B cell (primary cell): ENCODE measurements at regions not wholly inside any gene's neighbourhood (a gene's known extent, or its start where the extent isn't known, plus 50 kb on each side); places are given as distances from the start of the nearest gene placed in this dataset.

Source experiments
- ATAC-seq: fragments of 200-7000 bp; cut with Tn5 transposase; one replicate; pipeline ENCODE4 v1.10.0; 2021; ENCODE audit warnings: low read depth, mild to moderate bottlenecking, moderate number of reproducible peaks, moderate library complexity
- CTCF ChIA-PET: fragments of 350-600 bp; sonication (Branson Sonifier 250); formaldehyde crosslinking; loops from one replicate; lab custom pipeline; 2021; ENCODE audit warnings: antibody characterized with exemption, inconsistent platforms; lab: Charles Lee
- POLR2A ChIA-PET: fragments of 350-600 bp; sonication (Branson Sonifier 250); formaldehyde crosslinking; loops from one replicate; lab custom pipeline; 2021; ENCODE audit warnings: antibody characterized with exemption; lab: Charles Lee
- DNase-seq: peaks from one replicate; pipeline ENCODE4 v3.0.0; 2013
- H2AFZ ChIP-seq: 2 replicates; pipeline ENCODE4 v1.6.1; 2012; ENCODE audit warnings: mild to moderate bottlenecking, low read depth, low read length; ENCODE audit not compliant: insufficient read depth, poor library complexity, severe bottlenecking
- H3K27ac ChIP-seq, 2 donors: 1 replicate in 1 of 2; 2 replicates in 1 of 2; pipeline ENCODE4 v1.5.1; 2012 to 2013; ENCODE audit warnings: low read length in 2 of 2, mild to moderate bottlenecking in 2 of 2, moderate library complexity in 1 of 2
- H3K27me3 ChIP-seq, 4 experiments: fragments of 200-600 bp in 1 of 4; sonication (generic) in 1 of 4; replicated peaks in 1 of 4; 1 replicate in 2 of 4; 2 replicates in 2 of 4; pipeline versions ENCODE4 v1.6.1 to v1.7.0; 2013 to 2016; ENCODE audit warnings: low read length in 3 of 4, mild to moderate bottlenecking in 2 of 4, mixed read lengths in 1 of 4, moderate library complexity in 1 of 4; ENCODE audit not compliant: insufficient read depth in 4 of 4, control insufficient read depth in 3 of 4; ENCODE audit errors: control extremely low read depth in 1 of 4
- H3K36me3 ChIP-seq, 2 experiments: replicated peaks in 1 of 2; 1 replicate in 1 of 2; 2 replicates in 1 of 2; pipeline versions ENCODE4 v1.6.1 to v1.7.1; 2013; ENCODE audit warnings: low read length in 1 of 2; ENCODE audit not compliant: insufficient read depth in 2 of 2, control insufficient read depth in 1 of 2; ENCODE audit errors: control extremely low read depth in 1 of 2, extremely low read depth in 1 of 2
- H3K4me1 ChIP-seq, 2 donors: fragments of 200-600 bp in 1 of 2; sonication (generic) in 1 of 2; 1 replicate in 1 of 2; 2 replicates in 1 of 2; pipeline versions ENCODE4 v1.5.1 to v1.6.1; 2013 to 2017; ENCODE audit warnings: low read length in 2 of 2; ENCODE audit not compliant: control insufficient read depth in 2 of 2, insufficient read depth in 2 of 2
- H3K4me2 ChIP-seq: replicated peaks from 2 replicates; pipeline ENCODE3; 2012; ENCODE audit warnings: mild to moderate bottlenecking, low read depth, low read length; ENCODE audit not compliant: poor library complexity, severe bottlenecking
- H3K4me3 ChIP-seq, 5 experiments: fragments of 200-600 bp in 1 of 5; sonication (generic) in 1 of 5; 1 replicate in 3 of 5; 2 replicates in 2 of 5; pipeline versions ENCODE4 v1.5.1 to v1.7.0; 2011 to 2016; ENCODE audit warnings: low read length in 4 of 5, mild to moderate bottlenecking in 4 of 5, low read depth in 2 of 5, control low read depth in 1 of 5, moderate library complexity in 1 of 5; ENCODE audit not compliant: insufficient read depth in 1 of 5; ENCODE audit errors: control extremely low read depth in 1 of 5, extremely low read depth in 1 of 5
- H3K79me2 ChIP-seq: fragments of 200-600 bp; sonication (generic); one replicate; pipeline ENCODE4 v1.6.0; 2016; ENCODE audit warnings: low read length; ENCODE audit not compliant: control insufficient read depth, insufficient read depth
- H3K9ac ChIP-seq: fragments of 200-600 bp; sonication (generic); 2 replicates; pipeline ENCODE4 v1.6.1; 2017; ENCODE audit warnings: mild to moderate bottlenecking, low read length, moderate library complexity
- H3K9me3 ChIP-seq, 3 donors: one replicate each; pipeline versions ENCODE4 v1.6.1 to v1.7.1; 2013; ENCODE audit warnings: low read length in 2 of 3; ENCODE audit not compliant: control insufficient read depth in 2 of 3, insufficient read depth in 1 of 3; ENCODE audit errors: control extremely low read depth in 1 of 3
- H4K20me1 ChIP-seq: 2 replicates; pipeline ENCODE4 v1.6.0; 2012; ENCODE audit warnings: mild to moderate bottlenecking, low read length; ENCODE audit not compliant: insufficient read depth, control insufficient read depth, poor library complexity, severe bottlenecking
- H3K27ac Mint-ChIP-seq: one replicate; pipeline ENCODE4 v1.8.0; 2021; ENCODE audit warnings: mixed read lengths
- H3K27me3 Mint-ChIP-seq: one replicate; pipeline ENCODE4 v1.8.0; 2021; ENCODE audit warnings: mixed read lengths
- H3K4me1 Mint-ChIP-seq: one replicate; pipeline ENCODE4 v1.8.0; 2021; ENCODE audit warnings: mixed read lengths
- H3K4me3 Mint-ChIP-seq: one replicate; pipeline ENCODE4 v1.8.0; 2021; ENCODE audit warnings: mixed read lengths
- H3K9me3 Mint-ChIP-seq: one replicate; pipeline ENCODE4 v1.8.0; 2022; ENCODE audit warnings: mixed read lengths; ENCODE audit not compliant: insufficient read depth
- EZH2 ChIP-seq: IDR thresholded peaks from 2 replicates; pipeline ENCODE4 v1.6.1; 2012; ENCODE audit warnings: borderline replicate concordance, low read depth, mild to moderate bottlenecking, moderate library complexity, low read length; ENCODE audit not compliant: insufficient read depth, poor library complexity, severe bottlenecking
- WGBS: methylation state at CpG from one replicate; pipeline ENCODE4 v1.1.5; 2013; ENCODE audit warnings: missing lambda C conversion rate; ENCODE audit not compliant: insufficient coverage; 5-methylcytosine and 5-hydroxymethylcytosine counted together
- intact Hi-C: fragments of 100-400 bp; cut with micrococcal nuclease; formaldehyde crosslinking; loops from one replicate; pipeline ENCODE4 v1.10.0; 2022
- TF ChIP-seq, protein P1 (sequence below): fragments of 200-600 bp; IDR thresholded peaks from one replicate; pipeline ENCODE4 v1.8.0; 2022; ENCODE audit warnings: antibody characterized with exemption, mild to moderate bottlenecking

- H3K4me1 Mint-ChIP-seq, result no peaks in the 10 kb centered on the region
- H3K9me3 Mint-ChIP-seq, result no peaks in the 10 kb centered on the region
- no peaks in the 10 kb centered on the region for H3K9me3 ChIP-seq
- H3K4me3 Mint-ChIP-seq, result no peak overlapping the region
- H3K4me2 ChIP-seq, result no peak overlapping the region
- H4K20me1 ChIP-seq, result no peaks in the 10 kb centered on the region
- H3K27me3 ChIP-seq, result no peaks in the 10 kb centered on the region
- H3K4me3 ChIP-seq, result no peak overlapping the region
- no peaks in the 10 kb centered on the region for H3K79me2 ChIP-seq
- H3K36me3 ChIP-seq, result no peaks in the 10 kb centered on the region
- no peak overlapping the region for H3K27ac ChIP-seq
- ChIA-PET CTCF (no interaction called here), POLR2A (no interaction called here)
- H3K27ac Mint-ChIP-seq, result no peak overlapping the region
- ATAC-seq, result no peak
- no peak overlapping the region for H3K9ac ChIP-seq
- no peak for DNase-seq
- TF ChIP-seq EZH2, result no peak
- H3K27me3 Mint-ChIP-seq, result no peaks in the 10 kb centered on the region
- intact Hi-C loops, result no loop called here
- no CpG with 5 or more reads among the region's 5 CpGs for WGBS
- no peaks in the 10 kb centered on the region for H3K4me1 ChIP-seq
- no peak overlapping the region for H2AFZ ChIP-seq
Observed at GRCh38 chr20:41818991-41819390, 200.8 kb upstream of the CHD6 start.

GRCh38 chr20:41818369-41818768, 200.2 kb upstream of the CHD6 start:
- no peak for DNase-seq

More at GRCh38 chr20:41818369-41818768, 200.2 kb upstream of the CHD6 start:
- Histone ChIP-seq H3K27me3 (no peaks in the 10 kb centered on the region), H4K20me1 (no peaks in the 10 kb centered on the region), H3K79me2 (no peaks in the 10 kb centered on the region), H3K4me1 (no peaks in the 10 kb centered on the region), H3K4me3 (no peak overlapping the region), H2AFZ (no peak overlapping the region), H3K27ac (no peak overlapping the region), H3K4me2 (no peak overlapping the region), H3K9ac (no peak overlapping the region), H3K9me3 (no peaks in the 10 kb centered on the region), H3K36me3 (no peaks in the 10 kb centered on the region)
- no peak for TF ChIP-seq EZH2
- TF ChIP-seq, protein P1, sequence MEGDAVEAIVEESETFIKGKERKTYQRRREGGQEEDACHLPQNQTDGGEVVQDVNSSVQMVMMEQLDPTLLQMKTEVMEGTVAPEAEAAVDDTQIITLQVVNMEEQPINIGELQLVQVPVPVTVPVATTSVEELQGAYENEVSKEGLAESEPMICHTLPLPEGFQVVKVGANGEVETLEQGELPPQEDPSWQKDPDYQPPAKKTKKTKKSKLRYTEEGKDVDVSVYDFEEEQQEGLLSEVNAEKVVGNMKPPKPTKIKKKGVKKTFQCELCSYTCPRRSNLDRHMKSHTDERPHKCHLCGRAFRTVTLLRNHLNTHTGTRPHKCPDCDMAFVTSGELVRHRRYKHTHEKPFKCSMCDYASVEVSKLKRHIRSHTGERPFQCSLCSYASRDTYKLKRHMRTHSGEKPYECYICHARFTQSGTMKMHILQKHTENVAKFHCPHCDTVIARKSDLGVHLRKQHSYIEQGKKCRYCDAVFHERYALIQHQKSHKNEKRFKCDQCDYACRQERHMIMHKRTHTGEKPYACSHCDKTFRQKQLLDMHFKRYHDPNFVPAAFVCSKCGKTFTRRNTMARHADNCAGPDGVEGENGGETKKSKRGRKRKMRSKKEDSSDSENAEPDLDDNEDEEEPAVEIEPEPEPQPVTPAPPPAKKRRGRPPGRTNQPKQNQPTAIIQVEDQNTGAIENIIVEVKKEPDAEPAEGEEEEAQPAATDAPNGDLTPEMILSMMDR, result no peak
- 89% methylated on average over 4 of the region's 5 CpGs for WGBS
- CTCF ChIA-PET, result no interaction called here
- no peaks in the 10 kb centered on the region for H3K4me1 Mint-ChIP-seq
- no peak for ATAC-seq
- H3K27me3 Mint-ChIP-seq, result no peaks in the 10 kb centered on the region
- no peak overlapping the region for H3K4me3 Mint-ChIP-seq
- intact Hi-C loops, result no loop called here
- H3K9me3 Mint-ChIP-seq, result peaks cover 4% of the 10 kb centered on the region
- POLR2A ChIA-PET, result no interaction called here
- H3K27ac Mint-ChIP-seq, result no peak overlapping the region
